NCI-H2227 treated with DMSO at 0.1 percent for 48 hours (cell line): ENCODE measurements at regions not wholly inside any gene's neighbourhood (a gene's known extent, or its start where the extent isn't known, plus 50 kb on each side); places are given as distances from the start of the nearest gene placed in this dataset.
"Not testable (repeated sequence)": the region's sequence is repeated elsewhere in the genome, so short reads cannot be mapped to it uniquely, and the experiment has no call there.

Source experiments
- DNase-seq: peaks from one replicate; lab custom pipeline; 2025; lab: John Stamatoyannopoulos, UW

DNA sequence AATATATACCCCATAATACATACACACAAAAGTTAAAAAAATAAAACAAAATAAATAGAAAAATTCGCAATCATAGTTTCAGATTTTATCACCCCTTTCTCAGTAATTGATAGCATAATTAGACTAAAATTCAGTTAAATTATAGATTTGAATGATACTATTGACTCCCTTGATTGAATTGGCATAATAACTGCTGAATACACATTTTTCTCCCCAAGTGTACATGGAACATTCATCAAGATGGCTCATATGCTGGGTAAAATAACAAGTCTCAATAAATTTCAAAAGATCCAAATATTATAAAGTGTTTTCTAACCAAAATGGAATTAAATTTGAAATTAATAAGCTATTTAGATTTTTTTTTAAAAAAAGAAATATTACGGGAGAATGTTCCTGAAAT is 616.1 kb downstream of the MAFB start:
- DNase-seq, result no peak

GRCh38 chr20:40056171-40056570 is 632.9 kb downstream of the MAFB start:
- DNase-seq, result no peak

DNA sequence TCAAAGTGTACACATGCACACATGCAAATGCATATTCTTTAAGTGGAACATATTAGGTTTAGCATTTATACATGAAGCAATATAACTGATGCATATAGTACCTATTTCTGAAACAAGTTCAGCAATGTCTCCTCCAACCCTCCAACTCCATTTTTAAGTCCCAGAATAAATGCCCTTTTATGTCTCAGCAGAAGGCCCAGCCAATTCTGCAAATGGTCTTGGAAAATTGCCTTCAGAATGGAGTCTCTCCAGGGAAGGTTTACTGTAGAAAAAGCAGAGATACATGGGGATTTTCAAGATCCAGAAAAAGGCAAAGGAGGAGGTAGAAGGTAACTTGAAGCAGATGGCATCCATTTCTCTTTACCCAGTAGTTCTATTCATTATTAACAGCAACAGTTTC is 633.3 kb downstream of the MAFB start:
- no peak for DNase-seq

GRCh38 chr20:40054311-40054710 is 634.7 kb downstream of the MAFB start:
- DNase-seq, result no peak

- DNase-seq, result no peak
Measured at GRCh38 chr20:40050596-40050995, 638.4 kb downstream of the MAFB start.

DNA sequence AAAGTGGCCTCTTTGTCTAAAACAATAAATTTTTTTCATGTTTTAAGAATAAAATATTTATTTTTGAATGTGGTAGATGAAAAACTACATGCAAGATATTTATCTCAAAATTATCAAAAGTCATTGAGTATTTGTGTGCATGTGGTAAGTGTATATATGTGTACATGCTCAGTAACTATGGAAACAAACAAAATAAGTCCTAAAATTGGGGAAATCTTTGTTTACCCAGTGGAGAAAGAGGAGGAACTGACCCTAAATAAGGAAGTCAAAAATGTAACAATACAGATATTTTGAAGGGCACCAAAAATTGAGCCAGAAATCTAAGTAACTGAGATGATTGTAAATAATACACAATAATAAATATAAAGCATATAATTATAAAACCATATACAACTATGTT is 639.2 kb downstream of the MAFB start:
- DNase-seq, result no peak

DNA sequence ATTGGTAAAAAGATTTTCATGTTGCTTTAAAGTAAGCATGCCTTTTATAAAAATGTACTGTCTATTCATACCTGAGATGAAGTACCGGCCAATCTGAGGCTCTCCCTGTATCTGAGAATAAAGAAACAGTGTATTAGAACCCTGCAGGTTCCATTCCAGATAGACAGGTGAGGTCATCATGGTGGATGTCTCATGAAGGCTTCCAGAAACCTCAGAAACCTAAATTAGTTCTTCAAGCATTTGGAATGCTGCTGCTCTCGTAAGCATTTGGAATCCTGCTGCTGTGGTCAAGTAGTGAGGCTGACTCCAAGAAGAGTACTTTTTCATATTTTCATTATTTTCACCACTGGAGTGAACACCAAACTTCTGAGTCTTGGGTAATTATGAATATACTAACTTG is 642.3 kb downstream of the MAFB start:
- no peak for DNase-seq

DNA sequence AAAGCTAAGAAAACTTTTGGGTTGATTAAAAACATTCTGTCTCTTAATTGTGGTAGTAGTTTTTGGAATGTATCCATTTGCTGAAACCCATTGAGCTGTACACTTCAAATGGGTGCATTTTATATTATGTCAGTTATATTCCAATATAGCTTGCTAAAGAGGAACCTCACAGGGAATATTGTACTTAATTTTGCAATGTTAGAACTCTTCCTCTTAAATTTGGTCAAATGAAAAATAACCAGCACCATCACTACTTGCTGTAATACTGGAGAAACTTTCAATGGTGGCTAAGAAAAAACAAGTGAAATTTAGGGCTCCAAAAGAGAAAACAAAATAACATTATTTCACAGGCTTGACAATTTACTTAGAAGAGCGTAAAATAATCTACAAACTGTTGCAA is 651.5 kb downstream of the MAFB start:
- no peak for DNase-seq

GRCh38 chr20:40029589-40029988 is 659.4 kb downstream of the MAFB start:
- no peak for DNase-seq

DNA sequence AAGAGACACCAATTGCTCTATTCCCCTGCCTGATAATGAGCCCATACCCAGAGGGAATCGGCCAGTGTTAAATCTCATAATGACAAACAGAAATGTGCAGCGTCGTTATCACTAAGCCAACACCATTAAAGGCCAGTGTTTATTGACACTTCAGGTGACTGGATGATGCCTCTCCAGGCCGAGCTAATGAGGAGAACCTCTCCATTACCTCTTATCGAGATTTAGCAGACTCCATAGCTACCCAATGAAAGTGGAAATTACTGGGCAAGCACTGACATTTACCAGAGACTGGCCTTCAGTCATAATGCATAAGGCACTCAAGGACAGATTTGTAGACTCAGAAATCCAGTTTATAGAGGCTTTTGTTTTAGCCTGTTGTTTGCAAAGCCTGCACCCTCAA is 669.5 kb downstream of the MAFB start:
- peak; percentile 28 for DNase-seq

DNA sequence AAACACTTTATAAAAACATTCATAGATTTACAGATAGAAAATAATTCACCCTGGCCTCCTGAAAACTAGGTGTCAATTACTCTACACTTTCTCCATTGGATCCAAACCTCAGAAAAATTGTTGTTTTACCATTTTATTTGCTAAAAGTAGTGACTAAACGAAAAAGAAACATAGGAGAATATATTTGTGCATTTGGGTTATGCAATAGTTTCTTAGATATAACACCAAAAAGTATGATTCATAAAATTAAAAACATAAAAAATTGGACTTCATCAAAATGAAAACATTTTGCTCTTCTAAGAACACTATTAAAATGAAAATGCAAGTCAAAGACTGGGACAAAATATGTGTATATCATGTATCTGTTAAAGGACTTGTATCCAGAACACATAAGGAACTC is 671.3 kb downstream of the MAFB start:
- no peak for DNase-seq

GRCh38 chr20:40016890-40017289 is 672.1 kb downstream of the MAFB start:
- DNase-seq, result no peak

GRCh38 chr20:40016392-40016791 is 672.6 kb downstream of the MAFB start:
- no peak for DNase-seq

DNA sequence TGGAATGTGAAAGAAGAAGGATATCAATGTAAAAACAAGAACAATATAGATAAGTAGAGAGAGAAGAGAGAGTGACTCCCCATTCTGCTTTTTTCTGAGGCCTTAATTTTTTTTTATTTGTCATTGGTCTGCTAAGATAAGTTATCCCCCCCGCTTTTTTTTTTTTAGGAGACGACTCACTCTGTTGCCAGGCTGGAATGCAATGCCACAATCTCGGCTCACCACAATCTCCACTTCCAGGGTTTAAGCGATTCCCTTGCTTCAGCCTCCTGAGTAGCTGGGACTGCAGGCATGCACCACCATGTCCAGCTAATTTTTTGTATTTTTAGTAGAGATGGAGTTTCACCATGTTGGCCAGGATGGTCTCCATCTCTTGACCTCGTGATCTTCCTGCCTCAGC is 677.0 kb downstream of the MAFB start:
- not testable (repeated sequence) for DNase-seq

DNA sequence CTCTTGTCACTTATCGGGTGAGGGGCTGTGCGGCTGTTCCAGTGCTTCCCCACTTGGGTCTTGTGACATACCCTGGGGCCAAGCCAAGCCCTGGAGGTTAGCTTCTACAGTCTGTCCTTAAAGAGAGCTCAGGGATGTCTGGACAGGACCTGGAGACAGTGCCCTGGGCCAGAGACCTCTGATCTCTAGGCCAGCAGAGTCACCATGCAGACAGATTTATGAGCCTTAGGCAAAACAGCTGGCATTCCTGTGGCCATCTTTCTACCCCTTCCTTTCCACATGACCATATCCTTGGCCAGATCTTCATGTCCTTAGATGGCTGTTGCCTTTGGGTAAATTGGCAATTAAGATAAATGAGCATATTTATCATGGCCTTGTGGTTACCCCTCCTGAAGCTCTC is 678.6 kb downstream of the MAFB start:
- no peak for DNase-seq

- DNase-seq, result no peak
Measured at GRCh38 chr20:40009542-40009941, 679.5 kb downstream of the MAFB start.

- no peak for DNase-seq
Measured at GRCh38 chr20:40008177-40008576, 680.9 kb downstream of the MAFB start.

DNA sequence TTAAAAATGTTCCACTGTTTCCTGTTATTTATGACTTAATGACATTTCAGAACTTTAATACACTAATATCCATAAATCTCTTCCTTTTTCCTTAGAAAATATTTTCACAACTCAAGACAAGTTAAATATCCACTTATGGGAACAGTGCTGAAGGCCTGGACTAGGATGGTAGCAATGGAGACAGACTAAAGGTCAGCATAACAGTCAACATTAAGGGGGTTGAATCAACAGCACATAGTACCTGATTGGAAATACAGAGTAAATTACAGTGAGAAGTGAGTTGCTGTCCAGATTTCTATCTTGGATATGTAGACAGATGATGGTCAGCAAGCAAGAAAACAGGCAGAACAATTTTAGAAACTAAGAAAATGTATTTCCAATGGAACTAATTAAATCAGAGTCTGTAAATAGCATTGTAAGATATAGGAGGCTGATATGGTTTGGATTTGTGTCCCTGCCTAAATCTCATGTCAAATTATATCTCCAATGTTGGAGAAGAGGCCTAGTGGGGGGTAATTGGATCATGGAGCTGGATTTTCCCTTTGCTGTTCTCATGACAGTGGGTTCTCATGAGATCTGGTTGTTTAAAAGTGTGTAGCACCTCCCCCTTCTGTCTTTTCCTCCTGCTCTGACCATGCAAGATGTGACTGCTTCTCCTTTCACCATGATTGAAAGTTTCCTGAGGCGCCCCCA is 682.7 kb downstream of the MAFB start:
- no peak for DNase-seq

GRCh38 chr20:40004092-40004491 is 684.9 kb downstream of the MAFB start:
- DNase-seq, result not testable (repeated sequence)

- DNase-seq, result peak; percentile 20
Measured at GRCh38 chr20:39993742-39994141, 695.3 kb downstream of the MAFB start.

DNA sequence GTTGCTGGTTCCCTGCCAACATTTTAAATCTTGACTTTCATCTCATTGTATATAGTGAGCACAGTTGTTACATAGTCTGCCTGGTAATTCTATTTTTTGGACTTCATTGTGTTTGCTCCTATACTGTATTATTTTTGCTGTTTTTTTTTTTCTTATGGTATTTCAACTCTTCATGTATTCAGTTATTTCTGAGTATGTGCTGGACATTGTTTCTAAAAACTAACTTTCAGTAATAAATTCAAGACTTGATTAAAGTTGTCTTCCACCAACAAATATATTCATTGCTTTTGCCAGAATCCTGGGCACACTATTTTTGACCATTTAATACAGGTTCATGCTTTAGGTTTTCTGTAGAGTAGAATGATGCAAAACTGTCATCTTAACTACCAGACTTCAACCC is 698.3 kb downstream of the MAFB start:
- no peak for DNase-seq

DNA sequence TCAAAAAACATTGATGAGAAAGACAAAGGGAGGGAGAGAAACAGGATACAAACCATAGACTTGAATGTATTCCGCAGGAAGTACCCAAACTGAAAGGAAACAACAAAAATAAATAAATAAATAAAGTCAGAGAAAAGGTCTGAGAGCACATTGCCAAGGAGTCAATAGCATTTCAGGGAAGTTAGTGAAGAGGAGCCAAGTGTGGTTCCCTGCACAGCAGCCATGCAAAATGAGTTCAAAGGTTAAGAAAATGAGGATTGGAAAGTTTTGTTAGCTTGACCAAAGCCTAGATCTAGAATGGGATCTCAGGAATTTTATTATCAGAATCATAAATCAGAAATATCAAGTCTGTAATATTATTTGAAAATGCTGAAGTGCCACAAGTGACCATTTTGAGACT is 700.0 kb downstream of the MAFB start:
- no peak for DNase-seq

DNA sequence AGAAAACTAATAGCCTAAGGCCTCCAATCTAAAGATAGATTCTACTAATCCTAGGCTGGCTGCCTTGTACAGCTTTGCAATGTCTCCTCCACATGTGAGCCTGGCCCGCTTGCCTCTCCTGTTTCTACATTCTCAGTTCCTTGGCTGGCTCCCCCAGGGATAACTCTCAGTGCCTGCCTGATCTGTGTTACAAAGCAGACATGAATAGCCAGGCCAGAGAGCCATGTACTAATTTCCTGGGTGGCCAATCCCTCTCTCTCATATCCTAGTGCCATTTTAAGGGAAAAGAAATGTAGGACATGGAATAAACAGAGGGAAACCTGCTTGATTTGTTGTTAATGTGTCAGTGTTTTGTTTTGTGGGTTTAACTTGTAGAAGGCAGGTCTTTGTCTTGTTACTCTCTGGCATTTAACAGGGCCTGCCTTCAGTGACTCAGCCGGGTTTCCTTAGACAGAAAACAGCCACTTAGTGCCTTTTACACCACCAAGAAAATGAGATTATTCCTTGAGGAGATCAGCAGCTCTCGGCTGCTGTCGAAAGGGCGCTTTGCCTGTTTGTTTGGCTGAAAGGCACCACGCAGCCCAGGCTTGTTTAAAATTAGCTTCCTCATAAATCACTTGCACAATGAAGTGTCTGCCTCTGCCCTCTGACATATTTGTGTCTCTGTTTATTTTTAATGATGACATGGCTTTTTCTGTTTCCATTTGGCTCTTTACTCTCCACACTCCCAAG is 702.7 kb downstream of the MAFB start:
- peak; percentile 88 for DNase-seq

DNA sequence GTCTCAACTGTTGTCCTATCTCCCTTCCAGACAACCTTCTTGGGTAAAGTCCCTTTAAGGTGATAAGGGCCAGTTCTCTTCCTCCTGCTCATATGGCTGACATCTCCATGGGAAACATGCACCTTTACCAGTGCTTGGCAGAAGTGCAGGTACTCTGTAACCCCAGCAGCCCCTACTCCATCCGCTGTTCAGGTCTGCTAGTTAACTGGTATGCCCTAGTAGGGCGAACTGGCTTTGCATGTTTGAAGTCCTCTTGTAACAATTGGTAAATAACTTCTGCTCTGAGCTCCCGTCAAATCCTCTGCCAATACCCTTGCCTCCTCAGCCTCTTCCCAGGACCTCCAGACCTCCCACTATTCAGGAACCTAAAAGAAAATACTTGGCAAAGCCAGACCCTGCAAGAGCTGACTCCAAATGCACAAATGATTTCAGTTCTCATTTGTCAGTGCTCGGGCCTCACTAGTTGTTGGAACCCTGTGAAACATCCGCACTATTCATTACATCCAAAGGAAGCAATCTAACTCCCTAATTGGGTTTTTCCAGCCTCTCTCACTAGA is 703.7 kb downstream of the MAFB start:
- DNase-seq, result no peak
